ENCODE measurements at regions not wholly inside any gene's neighbourhood (a gene's known extent, or its start where the extent isn't known, plus 50 kb on each side); places are given as distances from the start of the nearest gene placed in this dataset.
"Not testable (repeated sequence)": the region's sequence is repeated elsewhere in the genome, so short reads cannot be mapped to it uniquely, and the experiment has no call there.

DNA sequence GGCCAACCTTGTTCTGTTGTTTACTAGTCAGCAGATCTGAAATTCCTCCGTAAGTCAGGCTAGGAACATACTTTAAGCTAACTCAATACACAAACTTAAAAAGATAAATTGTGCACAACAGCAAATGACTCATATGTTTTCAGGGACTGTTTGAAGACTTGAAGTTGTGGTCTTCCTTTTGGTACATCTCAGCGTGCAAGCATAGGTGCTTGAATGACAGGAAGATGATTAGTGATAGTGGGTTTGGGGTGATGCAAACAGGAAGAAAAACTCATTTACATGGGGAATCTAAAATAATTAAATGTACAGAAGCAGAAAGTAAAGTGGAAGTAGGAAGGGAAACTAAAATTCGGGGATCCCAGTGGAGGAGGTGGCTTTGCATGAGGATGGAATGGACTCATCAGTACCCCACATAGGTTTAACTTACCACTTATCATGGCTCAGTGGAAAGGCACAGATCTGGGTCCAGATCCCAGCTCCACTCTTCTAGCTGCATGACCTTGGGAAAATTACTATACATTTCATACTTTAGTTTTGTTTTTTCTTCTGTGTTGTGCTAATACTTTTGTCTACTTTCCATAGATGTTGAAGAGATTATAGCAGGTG, 122.3 kb downstream of the XCL2 start:
- DNase-seq (ENCODE audit: low read depth in 2 of 2), result no peak

DNA sequence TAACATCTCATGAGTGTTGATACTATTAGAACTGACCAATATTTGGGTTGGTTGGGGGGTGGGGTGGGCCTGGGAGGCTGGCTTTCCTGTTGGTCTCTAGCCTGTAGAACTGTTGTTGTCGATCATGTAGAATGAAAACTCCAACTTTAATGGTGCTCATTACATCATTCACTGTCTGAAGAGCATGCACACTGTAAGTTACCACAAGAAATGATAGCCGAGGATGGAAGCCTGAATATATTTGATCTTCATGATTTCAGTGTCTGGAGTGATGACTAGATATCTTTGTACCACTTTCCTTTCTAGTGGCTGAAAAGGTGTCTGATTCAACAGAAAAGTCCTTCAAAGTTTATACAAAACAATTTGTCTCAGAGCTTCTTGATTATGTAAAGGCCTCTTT, 123.6 kb downstream of the XCL2 start:
- no peak for DNase-seq (ENCODE audit: low read depth in 2 of 2)

DNA sequence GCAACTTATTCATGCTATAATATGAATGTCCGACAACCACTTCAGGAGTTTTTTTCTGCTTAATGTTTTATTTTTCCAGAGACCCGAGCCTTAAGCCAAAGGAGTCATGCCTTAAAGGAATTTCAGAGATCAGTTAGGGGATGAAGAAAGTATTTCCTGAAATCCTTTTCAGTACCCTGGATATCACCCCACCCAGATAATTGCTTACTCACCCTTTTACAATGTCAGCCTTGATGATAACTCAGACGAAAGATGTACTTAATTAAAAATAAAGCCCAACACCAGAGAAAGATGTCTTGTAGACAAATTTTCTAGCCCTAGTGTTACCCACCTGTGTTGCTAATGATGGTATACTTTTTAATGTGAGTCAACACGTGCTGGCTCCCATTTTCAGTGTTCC, 124.1 kb downstream of the XCL2 start:
- DNase-seq (ENCODE audit: low read depth in 2 of 2), result no peak

DNA sequence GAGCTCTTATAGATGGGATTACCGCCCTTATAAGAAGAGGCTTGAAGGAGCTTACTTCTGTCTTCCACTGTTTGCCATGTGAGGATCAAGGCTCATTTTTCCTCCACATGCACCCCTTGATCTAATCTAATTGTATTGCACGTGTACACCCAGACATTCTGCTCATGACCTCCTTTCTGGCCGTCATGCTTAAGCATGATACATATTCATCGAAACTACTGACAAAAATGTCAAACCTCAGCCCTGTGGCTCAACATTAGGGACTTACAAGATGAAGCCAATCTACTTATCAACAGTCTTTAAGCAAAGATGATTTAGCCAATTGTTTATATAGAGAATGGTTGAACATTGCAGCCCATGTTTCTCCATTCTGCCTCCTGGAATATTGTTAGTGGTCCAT, 127.6 kb downstream of the XCL2 start:
- DNase-seq (ENCODE audit: low read depth in 2 of 2), result no peak

DNA sequence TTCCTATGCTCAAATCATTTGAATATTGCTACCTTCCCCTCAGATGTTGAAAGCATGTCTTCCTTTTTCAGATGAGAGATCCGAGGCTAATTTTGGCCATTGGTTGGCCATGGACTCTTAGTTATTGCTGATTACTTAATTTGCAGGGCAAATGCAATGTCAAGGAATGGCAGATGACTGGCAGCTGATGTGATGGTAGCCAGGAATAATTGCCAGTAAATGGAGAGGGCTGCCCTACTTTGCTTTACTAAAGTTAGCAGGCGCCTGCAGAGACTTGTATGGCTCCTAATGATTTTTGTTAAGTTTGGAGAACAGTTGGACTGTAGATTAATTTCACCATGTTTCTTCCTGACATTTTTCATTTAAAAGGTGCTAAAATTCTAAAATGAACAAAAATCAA, 128.9 kb downstream of the XCL2 start:
- no peak for DNase-seq (ENCODE audit: low read depth in 2 of 2)

DNA sequence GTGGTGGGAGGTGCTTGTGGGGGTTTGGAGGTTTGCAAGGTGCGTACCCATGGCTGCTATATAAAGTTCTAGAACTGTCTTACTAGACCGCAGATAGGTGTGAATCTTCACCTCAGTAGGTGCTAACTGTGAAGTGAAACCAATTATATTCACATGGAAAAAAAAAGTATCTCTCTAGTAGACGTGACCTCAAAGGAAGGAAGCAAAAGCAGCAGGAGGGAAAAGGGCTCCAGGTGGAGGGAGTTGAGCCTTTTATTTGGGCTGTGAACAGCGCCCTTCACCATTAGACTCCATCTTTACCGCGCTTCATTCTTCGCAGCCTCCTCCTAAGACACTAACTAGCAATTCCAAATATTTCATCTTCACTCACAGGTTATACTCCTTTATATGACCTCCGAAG, 129.8 kb downstream of the TBX19 start:
- DNase-seq (ENCODE audit: low read depth in 2 of 2), result no peak

DNA sequence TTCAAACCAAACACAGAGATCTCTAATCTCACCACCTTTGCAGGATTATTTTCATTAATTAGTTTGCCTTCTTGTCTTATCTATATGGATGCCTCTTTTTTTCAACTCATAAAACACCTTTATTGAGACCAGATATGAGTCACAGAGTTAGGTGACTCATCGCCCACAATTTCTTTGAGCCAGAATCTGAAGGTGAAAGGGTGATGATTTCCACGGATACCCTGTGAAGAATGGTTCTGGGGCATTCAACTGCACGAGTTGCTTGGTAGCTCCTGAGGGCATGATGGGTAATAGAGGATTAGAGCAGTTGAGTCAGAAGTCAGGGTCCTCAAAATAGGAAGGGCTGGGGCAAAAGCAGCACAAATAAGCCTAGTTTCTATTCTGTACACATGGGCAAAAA, 128.2 kb downstream of the TBX19 start:
- no peak for DNase-seq (ENCODE audit: low read depth in 2 of 2)

DNA sequence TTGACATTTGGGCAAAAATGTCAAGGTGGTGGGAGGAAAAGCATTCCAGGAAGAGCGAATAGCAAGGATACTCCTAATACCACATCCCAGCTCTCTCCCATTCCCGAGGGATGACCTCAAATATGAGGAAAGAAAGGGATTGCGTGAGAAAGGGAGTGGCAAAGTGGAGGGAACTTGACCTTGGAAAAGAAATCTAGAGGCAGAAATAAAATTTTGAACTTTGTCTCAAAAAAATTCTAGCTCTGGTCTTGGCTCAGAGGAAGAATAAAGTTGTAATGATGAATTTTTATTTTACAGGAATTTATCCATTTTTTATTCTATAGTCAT, 127.8 kb downstream of the TBX19 start:
- no peak for DNase-seq (ENCODE audit: low read depth in 2 of 2)

DNA sequence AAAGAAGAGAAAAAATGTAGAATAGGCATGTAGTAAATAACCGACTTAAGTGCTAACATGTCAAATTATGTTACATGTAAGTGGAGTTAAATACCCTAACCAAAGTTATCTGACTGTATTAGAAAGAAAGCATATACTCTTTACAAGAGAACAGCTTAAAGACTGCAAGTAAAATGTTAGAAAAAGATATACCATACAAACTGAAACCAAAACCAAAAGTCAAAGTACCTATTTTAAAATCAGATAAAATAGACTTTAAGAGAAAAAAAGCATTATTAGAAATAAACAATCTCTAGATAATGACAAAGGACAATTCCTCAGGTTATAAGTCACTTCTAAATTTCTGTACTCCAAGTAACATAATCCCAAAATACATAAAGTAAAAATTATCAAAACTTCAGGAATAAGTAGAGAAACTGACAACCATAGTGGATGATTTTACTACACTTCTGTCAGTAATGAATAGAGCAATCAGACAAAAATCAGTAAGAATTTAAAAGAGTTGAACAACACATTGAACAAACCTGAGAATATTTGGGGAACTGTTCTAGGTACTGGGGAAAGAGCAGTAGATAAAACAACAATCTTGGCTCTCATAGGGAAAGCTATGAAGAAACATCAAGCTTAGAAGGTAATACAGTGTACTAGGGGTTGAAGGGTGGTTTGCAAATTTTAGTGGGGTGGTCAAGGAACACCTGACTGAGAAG, 127.3 kb downstream of the TBX19 start:
- DNase-seq (ENCODE audit: low read depth in 2 of 2), result no peak

DNA sequence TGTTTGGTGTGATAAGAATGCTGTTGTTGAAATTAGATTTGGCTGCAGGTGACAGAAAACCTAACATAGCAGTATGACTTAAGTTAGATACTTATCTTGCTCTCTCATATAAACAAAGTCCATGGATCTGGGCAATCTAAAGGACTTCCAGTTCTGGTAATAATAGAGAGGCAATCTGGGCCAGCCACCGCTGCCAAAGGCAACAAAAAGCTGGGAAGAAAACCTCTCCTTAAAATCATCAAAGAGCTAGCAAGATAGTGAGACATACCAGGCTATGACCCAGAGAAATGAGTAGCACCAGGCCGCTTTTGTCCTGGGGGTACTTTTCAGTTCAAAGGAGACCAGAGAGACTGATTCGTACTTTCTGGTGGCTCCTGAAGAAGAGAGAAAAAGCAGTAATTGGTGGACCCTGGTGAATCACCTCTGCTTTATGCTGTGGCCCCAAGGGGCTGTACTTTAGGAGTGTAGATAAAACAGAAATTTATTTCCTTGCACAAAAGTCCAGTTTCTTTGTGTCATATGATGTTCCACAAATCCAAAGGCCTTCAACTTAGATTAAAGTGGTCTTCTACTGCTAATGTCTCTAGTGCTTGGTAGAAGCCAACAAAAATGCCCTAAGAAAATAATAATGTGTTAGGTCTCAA, 125.4 kb downstream of the TBX19 start:
- DNase-seq (ENCODE audit: low read depth in 2 of 2), result no peak

DNA sequence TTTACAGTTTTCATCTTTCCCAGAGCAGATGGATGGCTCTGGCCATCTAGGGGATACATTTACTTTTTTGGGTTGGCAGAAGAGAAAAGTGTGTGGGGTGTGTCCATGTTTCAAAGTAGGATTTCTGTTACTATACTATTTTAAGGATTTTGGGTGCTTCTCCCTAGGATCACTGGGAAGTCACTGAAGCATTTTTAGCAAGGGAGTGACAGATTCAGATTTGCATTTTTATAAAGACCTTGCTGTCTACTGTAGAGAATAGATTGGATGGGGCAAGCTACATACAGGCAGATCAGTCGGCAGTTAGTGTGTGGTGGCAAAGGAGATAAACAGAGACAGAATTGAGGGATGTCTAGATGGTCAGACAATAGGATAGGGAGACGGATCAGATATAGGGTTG, 122.5 kb downstream of the TBX19 start:
- no peak for DNase-seq (ENCODE audit: low read depth in 2 of 2)

DNA sequence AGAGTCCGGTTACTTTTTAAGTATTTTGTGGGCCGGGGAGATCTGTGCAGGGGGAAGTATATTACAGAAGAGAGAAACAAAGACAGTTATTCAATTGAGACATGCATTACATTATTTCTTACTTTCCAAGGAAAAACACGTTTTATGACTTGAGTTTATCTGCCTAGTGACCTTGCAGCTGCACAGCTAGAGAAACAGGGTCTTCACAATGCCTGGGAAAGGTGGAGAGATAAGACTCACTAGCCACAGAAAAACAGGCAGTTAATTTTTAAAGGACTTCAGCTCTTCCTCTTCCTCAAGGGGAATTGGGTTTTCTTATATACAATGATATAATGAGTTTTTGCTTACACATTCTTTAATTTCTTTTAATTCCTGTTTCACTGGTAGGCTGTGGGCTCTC, 121.8 kb downstream of the TBX19 start:
- DNase-seq (ENCODE audit: low read depth in 2 of 2), result not testable (repeated sequence)

DNA sequence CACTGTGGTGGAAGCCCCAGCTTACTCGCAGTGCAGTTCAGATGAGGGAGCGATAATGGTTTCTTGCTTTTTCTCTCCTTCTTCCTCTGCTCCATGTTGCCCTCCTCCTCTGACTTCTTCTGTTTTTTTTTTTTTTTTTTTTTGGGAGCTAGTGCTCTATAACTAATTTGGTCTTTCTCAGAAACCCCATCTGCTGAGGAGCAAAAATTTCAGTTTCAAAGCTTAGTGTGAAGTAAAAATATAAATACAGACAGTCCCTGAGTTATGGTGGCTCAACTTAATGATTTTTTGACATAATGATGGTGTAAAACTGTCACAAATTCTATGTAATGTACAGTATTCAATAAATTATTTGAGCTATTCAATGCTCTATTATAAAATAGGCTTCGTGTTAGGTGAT, 120.7 kb downstream of the TBX19 start:
- no peak for DNase-seq (ENCODE audit: low read depth in 2 of 2)

DNA sequence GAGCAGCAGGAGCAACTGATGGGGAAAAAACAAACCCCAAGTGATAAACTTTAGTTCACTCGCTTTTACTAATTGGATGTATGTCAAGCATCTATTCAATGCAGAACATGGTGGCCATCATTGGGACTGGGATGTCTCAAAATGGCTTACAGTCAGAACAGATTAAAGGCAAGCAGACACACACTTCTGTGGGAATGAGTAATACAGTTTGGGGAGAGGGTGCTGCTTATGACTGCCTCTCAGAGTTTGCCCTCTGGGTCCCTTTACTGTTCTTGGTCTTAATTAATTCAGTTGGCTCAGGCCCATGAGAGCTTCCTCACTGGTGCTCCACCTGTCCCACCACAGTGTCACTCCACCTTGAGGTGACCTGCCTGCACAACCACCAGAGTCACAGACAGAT, 119.5 kb downstream of the TBX19 start:
- DNase-seq (ENCODE audit: low read depth in 2 of 2), result no peak

DNA sequence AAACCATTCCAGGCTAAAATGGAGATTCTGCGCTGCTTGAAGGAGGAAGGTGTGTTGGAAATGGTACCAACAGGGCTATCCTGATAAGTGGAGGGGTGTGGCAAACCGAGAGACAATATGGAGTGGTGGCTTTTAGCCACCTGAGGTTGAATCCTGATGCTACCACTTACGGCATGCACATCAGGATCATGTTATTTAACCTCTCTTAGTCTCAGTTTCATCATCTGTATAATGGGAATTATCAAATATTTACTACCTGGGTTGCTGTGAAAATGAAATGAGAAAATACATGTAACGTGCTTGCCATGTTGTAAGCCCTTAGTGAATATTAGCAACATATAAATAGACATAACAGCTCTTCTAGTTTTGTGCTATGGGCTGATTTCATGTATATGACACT, 117.1 kb downstream of the TBX19 start:
- no peak for DNase-seq (ENCODE audit: low read depth in 2 of 2)

DNA sequence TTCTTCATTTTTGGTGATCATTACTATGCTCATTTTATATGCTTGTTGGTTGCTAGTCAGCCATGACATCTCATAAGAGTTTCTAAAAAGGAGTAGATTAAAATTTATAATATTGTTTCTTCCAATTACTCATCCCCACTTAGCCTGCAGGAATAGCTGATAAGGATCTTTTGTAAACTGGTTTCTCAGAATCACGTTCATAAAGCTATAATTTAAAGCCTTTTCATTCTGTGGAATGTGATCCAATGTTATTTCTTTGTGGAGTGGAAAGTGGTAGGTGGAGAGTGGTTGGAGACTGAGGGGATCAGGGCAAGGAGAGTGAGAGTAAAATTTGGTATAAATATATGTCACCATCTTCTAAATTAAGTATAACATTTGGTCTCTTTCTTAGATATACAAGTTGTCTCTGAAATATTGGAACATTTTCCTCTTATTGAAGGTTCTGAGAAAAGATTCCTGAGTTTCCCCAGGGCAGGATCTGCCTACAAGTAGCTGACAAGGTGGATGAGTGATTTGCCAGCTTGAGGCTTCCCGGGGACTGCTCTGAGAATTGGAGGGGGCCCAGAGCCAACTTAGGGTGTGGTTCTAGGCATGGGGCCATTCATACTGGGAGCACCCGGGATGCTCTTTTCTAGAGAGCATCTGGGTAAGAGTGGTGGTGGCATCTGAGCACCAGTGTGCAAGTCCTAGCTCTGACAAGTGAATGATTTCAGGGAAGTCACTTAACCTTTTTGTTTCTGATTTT, 116.4 kb downstream of the TBX19 start:
- no peak for DNase-seq (ENCODE audit: low read depth in 2 of 2)

DNA sequence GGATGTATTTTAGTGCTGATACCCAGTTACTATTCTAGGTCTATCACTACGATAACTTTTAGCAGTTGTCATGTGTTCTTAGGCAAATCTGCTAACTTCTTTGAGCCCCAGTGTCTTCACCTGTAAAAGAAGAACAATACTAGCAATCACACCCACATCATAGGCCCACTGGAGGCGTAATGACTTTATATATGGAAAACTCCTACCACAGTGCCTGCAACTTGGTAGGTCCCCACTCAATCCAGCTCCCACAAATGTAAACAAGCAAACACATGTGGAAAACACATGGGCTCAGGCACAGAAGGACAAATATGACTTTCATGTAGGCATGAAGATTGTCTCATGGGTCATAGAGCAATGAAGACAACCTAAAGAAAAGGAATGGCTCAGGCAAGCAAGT, 115.8 kb downstream of the TBX19 start:
- DNase-seq (ENCODE audit: low read depth in 2 of 2), result no peak

DNA sequence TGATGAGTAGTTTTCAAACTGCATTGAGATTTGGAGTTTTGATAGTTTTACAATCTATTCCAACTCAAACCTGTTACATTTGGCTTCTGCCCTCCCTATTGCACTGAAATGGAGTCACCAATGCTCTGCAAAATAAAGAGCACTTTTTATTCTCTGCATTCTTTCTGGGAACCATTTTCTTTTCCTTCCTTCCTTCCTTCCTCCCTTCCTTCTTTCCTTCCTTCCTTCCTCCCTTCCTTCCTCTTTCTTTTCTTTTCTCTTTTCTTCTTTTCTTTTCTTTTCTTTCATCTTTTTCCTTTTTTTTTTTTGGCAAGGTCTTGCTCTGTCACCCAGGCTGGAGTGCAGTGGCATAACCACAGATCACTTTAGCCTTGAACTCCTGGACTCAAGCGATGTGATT, 114.2 kb downstream of the TBX19 start:
- no peak for DNase-seq (ENCODE audit: low read depth in 2 of 2)

DNA sequence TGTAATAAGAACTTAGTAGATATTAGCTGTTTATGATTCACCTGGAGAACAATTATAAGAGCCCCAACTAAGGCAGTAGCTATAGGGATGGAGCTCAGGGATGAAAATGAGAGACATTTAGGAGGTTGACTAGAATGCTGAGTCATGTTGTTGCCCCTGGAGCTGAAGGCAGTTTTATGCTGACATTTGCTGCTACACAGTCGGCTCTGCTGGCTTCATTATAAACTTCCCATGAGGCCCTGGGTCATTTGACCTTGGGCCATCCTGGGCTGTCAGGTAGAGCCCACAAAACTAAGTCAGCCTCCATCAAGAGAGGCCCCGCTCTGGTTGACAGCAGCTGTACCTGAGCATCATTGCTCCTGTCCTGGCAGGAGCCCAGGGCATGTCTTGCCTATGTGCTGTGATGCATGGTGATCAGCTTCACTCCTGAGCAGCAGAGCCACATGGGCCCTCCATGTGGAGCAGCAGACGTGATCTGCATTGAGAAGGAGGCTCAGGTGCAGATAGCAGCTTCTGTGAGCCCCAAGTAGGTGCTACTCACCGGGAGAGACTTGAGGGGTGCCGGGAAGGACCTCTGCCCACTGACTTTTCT, 112.4 kb downstream of the TBX19 start:
- no peak for DNase-seq (ENCODE audit: low read depth in 2 of 2)

DNA sequence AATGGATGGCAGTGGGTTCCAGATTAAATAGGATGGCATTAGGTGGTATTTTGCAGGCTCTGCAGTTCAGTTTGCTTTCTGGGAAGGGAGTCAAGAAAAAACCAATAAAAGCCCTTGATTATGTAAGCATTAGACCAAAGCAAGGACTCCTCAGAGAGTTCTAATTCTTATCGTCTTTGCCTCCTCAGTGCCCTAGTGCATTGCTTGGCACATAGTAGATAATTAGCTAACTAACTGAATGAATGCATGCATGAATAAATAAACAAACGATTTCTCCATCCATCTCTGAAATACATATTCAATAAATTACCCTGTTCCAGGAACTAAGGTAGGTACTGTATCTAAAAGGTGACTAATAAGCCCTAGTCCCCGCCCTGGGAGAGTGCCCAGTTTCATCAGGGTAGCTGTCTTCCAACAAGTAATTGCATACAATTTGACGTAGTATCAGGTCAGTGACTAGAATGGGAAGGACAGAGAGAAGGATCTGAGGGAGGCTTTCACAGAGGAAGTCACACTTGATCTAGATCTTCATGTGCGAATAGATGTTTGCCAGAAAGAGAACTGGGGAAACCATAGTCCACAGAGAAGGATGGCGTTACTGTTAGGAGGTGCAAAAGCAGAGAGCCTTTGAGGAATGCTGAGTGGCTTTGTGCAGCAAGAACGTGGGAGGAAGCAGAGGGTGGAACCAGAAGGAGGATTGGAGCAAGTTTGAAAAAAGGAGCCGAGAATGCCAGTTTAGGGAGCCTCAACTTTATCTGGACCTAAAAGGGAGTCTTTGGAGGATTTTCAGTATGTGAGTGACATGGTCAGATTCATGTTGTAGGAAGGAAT, 111.4 kb downstream of the TBX19 start:
- DNase-seq (ENCODE audit: low read depth in 2 of 2), result no peak

DNA sequence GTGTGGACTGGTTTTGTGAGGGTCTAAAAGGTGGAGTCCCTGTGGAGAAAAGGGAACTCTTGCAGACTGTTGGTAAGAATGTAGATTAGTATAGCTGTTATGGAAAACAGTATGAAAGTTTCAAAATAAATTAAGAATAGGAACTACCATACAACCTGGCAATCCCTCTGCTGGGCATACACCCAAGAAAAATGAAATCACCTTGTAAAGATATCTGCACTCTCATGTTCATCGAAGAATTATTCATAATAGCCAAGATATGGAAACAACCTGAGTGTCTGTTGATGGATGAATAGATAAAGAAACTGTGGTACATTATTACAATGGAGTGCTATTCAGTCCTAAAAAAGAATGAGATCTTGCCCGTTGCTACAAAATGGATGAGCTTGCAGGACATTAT, 109.6 kb downstream of the TBX19 start:
- no peak for DNase-seq (ENCODE audit: low read depth in 2 of 2)

Measured in fibroblast of skin of left biceps (primary cell).